ENCODE measurements at regions not wholly inside any gene's neighbourhood (a gene's known extent, or its start where the extent isn't known, plus 50 kb on each side); places are given as distances from the start of the nearest gene placed in this dataset.

DNA sequence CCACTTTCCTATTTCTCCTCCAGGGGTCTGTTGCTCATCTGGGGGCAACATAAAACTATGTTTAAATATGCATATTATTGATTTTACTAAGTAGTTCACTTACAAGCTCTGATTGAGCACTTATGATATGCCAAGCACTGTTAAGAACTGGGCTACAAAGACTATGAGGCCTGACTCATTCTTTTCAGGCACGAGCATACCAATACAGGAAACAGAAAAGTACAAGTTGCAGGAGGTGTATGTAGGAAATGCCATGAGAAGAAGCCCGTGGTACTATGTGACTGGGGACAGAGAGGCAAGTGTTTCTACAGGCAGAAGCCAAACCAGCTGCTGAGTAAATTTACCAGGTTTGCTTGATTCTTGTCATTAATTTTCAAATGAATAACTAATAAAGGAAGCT is 120.4 kb upstream of the PTGFR start:
- H3K27ac Mint-ChIP-seq = no peak overlapping the region
- DNase-seq = no peak
- no peaks in the 10 kb centered on the region for H3K27me3 Mint-ChIP-seq
- intact Hi-C loops (cut with DNase I, micrococcal nuclease) = no loop called here
- ChIA-PET CTCF (interaction anchor here (0.7 to 1.1 kb wide), 2 partner anchors 38 to 250 kb away, joined by 3 read pairs; no protein-coding TSS in a partner anchor), POLR2A (no interaction called here)
- H3K4me3 Mint-ChIP-seq = no peak overlapping the region
- no peaks in the 10 kb centered on the region for H3K9me3 Mint-ChIP-seq (ENCODE audit: low read depth)
- H3K4me1 Mint-ChIP-seq = no peaks in the 10 kb centered on the region
- no peaks in the 10 kb centered on the region for H3K36me3 Mint-ChIP-seq (ENCODE audit: low read depth)
- ATAC-seq = no peak

DNA sequence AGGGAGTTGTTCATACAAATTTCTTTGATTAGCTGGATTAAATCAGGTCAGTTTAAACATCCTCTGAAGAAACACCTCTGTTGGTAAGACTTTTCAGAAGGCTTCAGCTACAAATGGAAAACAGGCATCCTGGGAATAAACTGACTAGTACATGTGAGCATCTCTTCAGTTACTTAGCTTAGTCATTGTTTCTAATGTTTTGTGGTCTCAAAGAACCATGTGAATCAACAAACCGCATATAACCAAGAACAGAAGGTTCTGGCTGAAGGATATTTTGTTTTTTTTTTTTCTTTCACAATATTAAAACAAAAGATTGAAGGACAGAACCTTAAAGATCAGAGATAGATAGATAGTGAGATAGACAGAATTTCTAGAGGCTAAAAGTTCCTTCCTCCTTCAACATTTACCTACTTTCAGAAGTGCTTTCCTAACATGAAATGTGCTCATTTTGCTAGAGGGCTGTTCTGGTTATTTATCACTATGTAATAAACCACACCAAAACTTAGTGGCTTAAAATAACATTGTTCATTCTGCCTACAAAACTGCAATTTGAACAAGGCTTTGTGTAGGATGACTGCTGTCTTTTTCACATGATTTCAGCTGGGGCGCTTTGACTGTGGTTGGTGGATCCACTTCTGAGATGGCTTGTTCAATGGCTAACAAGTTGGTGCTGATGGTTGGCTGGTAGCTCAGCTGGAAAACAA is 119.8 kb upstream of the PTGFR start:
- CTCF ChIA-PET = interaction anchor here (0.7 to 1.1 kb wide), 2 partner anchors 38 to 250 kb away, joined by 3 read pairs; no protein-coding TSS in a partner anchor
- Mint-ChIP-seq H3K4me3 (no peak overlapping the region), H3K4me1 (no peaks in the 10 kb centered on the region), H3K27me3 (no peaks in the 10 kb centered on the region), H3K36me3 (ENCODE audit: low read depth) (no peaks in the 10 kb centered on the region), H3K9me3 (ENCODE audit: low read depth) (no peaks in the 10 kb centered on the region), H3K27ac (no peak overlapping the region)
- no peak for ATAC-seq
- POLR2A ChIA-PET = no interaction called here
- intact Hi-C loops (cut with DNase I, micrococcal nuclease) = no loop called here
- no peak for DNase-seq

DNA sequence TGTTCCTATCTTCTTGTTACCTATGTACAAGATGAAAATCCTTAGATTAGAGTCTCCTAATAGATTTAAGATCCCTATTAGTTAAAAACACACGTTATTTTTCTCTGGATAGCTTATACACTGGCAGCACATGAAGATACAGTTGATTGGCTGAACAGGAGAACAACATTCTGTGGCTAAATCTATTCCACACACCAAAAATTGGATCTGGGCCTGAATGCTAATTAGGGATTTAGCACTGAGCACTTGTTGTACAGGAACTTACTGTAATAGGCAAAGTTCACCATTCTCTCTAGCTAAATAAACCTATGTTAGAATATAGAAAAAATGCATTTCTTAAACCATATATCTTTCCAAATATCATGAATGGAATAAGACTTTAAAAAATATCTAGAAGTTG is 117.1 kb upstream of the PTGFR start:
- intact Hi-C loops (cut with DNase I, micrococcal nuclease) = no loop called here
- Mint-ChIP-seq H3K4me3 (no peak overlapping the region), H3K36me3 (ENCODE audit: low read depth) (no peaks in the 10 kb centered on the region), H3K4me1 (no peaks in the 10 kb centered on the region), H3K9me3 (ENCODE audit: low read depth) (no peaks in the 10 kb centered on the region), H3K27ac (no peak overlapping the region), H3K27me3 (no peaks in the 10 kb centered on the region)
- ATAC-seq = no peak
- no peak for DNase-seq
- POLR2A ChIA-PET = no interaction called here
- CTCF ChIA-PET = no interaction called here

DNA sequence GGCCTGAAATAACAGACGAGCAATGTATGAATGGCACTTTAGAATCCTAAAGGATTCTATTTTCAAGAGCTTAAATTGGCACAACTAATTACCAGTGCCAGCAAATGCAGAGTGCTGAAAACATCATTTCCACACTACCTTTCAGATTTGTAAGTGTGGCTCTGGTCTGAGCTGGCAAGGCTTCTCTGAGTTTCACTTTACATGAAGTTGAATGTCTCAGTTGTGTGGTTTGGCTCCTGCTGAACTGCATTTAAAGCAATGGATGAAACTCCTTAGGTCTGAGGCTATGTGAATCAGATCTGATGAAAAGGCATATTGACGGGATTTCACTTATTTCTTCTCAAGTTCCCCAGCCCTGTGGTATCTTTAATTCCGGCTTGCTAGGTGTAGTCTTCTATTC is 114.8 kb upstream of the PTGFR start:
- ATAC-seq (no peak), DNase-seq (no peak)
- no peaks in the 10 kb centered on the region for H3K36me3 Mint-ChIP-seq (ENCODE audit: low read depth)
- no peaks in the 10 kb centered on the region for H3K4me1 Mint-ChIP-seq
- intact Hi-C loops (cut with DNase I, micrococcal nuclease) = no loop called here
- POLR2A ChIA-PET = no interaction called here
- H3K4me3 Mint-ChIP-seq = no peak overlapping the region
- H3K9me3 Mint-ChIP-seq (ENCODE audit: low read depth) = no peaks in the 10 kb centered on the region
- no peak overlapping the region for H3K27ac Mint-ChIP-seq
- CTCF ChIA-PET = interaction anchor here (1.4 kb wide), 1 partner anchor 11 kb away, joined by 3 read pairs; no protein-coding TSS in a partner anchor
- no peaks in the 10 kb centered on the region for H3K27me3 Mint-ChIP-seq

DNA sequence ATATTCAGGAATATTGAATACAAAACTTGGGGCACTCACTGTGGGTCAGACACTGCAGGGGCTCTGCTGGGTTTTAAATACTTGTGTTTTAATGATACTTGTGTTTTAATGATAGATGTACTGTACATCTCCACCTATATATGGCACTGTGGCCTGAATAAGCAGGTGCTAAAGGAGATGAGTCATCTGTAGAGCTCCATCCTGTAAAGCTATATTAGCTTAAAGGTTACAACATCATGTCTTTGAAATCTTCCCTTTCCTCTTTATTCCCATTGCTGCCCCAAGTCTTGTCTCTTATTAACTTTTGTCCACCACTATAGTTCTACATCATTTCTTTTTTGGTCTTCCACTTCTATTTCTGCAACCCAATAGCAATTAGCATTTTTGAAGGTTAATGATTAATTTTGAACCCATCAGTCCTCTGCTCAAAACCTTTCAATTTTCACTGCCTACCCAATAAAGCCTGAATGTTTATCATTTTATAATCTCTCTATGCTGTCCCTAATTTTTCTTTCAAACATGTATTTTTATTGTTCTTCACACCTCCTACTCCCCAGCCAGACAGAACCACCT is 113.3 kb upstream of the PTGFR start:
- ATAC-seq = no peak
- intact Hi-C loops (cut with DNase I, micrococcal nuclease) = no loop called here
- no peak for DNase-seq
- ChIA-PET POLR2A (no interaction called here), CTCF (no interaction called here)
- H3K36me3 Mint-ChIP-seq (ENCODE audit: low read depth) = no peaks in the 10 kb centered on the region
- no peaks in the 10 kb centered on the region for H3K4me1 Mint-ChIP-seq
- no peaks in the 10 kb centered on the region for H3K9me3 Mint-ChIP-seq (ENCODE audit: low read depth)
- no peak overlapping the region for H3K4me3 Mint-ChIP-seq
- no peaks in the 10 kb centered on the region for H3K27me3 Mint-ChIP-seq
- no peak overlapping the region for H3K27ac Mint-ChIP-seq

DNA sequence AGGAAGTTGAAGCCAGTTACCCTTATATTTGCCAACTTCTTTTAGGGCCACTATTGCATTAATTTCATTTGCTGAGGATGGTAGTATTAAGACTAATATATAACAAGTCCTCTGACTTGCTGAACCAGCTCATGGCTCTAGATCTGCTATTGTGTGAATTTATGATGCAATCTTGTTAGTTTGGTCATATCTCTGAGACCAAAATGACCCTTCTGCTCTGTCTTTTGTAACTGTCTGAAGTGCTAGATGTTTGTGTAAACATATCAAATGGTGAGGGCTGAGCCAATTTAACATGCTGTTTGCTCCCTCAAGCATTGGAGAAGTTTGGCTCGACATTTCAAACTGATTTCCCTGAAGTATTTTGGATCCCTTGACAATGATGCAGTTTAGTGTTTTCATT is 106.9 kb upstream of the PTGFR start:
- DNase-seq = no peak
- H3K4me1 Mint-ChIP-seq = no peaks in the 10 kb centered on the region
- CTCF ChIA-PET = no interaction called here
- no peak for ATAC-seq
- no peaks in the 10 kb centered on the region for H3K36me3 Mint-ChIP-seq (ENCODE audit: low read depth)
- H3K4me3 Mint-ChIP-seq = no peak overlapping the region
- H3K9me3 Mint-ChIP-seq (ENCODE audit: low read depth) = no peaks in the 10 kb centered on the region
- H3K27me3 Mint-ChIP-seq = no peaks in the 10 kb centered on the region
- intact Hi-C loops (cut with DNase I, micrococcal nuclease) = no loop called here
- no peak overlapping the region for H3K27ac Mint-ChIP-seq
- POLR2A ChIA-PET = no interaction called here

DNA sequence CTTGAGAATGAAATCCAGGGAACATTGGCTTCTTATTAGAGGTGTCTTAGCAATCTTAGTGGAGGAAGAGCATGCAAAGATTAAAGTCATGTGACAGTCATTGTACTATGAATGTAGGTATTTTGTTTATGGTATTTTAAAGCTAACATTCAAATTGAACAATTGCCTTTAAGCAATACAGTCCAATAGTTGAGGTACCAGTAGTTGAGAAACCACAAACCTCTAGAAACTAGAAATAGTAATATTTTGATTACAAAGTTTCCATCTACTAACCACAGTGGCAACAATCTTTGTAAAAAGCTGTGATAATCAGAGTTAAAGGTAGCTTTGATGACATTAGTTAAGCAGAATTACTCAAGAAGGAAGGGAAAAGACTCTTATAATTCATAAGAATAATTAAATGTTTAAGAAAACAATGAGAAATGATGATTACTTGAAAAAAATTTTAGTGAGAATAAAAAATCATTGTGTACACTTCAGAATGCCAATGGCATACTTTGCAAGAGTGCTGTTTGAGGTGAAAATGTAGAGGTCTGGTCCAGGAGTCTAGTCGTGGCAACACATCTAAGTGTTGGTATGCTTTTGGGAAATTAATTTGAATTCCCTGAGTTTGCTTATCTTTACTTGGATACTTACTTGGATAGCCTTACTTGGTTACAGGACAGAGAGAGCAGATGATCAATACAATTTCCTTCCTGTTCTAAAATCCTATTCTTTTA is 104.9 kb upstream of the PTGFR start:
- H3K27ac Mint-ChIP-seq = no peak overlapping the region

DNA sequence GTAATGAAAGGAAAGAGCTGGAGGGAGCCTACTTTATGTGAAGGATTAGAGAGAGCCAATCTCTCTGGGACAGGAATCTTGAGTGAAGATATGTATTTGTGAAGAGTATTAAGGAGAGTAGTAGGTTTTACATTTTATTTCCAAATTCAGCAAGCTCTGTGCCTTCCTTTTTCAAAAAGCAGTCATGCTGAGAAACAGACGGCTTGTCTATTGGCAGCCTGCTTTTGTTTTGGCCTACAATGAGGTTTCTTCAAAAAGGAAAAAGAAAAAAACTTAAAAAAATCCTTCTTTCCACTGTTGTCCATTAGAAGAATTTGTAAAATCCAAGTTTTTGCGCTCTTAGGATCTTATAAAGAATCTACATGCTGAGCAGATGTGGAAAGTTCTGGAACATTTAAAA is 103.6 kb upstream of the PTGFR start:
- Mint-ChIP-seq H3K27ac (no peak overlapping the region), H3K36me3 (ENCODE audit: low read depth) (no peaks in the 10 kb centered on the region), H3K27me3 (no peaks in the 10 kb centered on the region), H3K4me1 (no peaks in the 10 kb centered on the region), H3K4me3 (no peak overlapping the region), H3K9me3 (ENCODE audit: low read depth) (no peaks in the 10 kb centered on the region)
- DNase-seq = no peak
- POLR2A ChIA-PET = no interaction called here
- CTCF ChIA-PET = interaction anchor here (1.6 kb wide), 1 partner anchor 53 kb away, joined by 5 read pairs; no protein-coding TSS in a partner anchor
- no peak for ATAC-seq
- intact Hi-C loops (cut with DNase I, micrococcal nuclease) = no loop called here

More for the DNA sequence above, 104.9 kb upstream of the PTGFR start:
- ChIA-PET POLR2A (no interaction called here), CTCF (interaction anchor here (0.7 to 1.6 kb wide), 3 partner anchors 52 to 908 kb away, joined by 3 to 5 read pairs (median 3); no protein-coding TSS in a partner anchor)
- Mint-ChIP-seq H3K4me3 (no peak overlapping the region), H3K36me3 (ENCODE audit: low read depth) (no peaks in the 10 kb centered on the region), H3K9me3 (ENCODE audit: low read depth) (no peaks in the 10 kb centered on the region), H3K27me3 (no peaks in the 10 kb centered on the region), H3K4me1 (no peaks in the 10 kb centered on the region)
- ATAC-seq (no peak), DNase-seq (no peak)
- intact Hi-C loops (cut with DNase I, micrococcal nuclease) = no loop called here

DNA sequence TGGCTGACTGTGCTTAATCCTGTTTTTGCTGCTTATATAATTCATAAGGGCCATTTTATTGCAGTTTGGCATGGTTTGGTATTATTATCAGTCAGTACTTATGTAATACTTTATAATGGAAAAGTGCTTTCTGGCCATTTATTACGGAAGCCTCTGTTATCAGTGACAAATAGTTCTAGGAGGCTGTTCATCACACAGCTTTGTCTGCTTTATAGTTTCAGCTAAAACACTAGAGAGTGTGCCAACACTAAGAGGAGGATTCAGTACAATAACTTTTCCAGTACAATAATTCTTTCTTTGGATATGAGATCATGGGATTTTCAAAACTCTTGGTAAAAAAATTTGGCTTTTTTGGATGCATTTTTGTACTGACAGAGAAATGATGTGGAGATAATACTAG is 102.9 kb upstream of the PTGFR start:
- Mint-ChIP-seq H3K9me3 (ENCODE audit: low read depth) (no peaks in the 10 kb centered on the region), H3K27ac (no peak overlapping the region), H3K4me3 (no peak overlapping the region), H3K36me3 (ENCODE audit: low read depth) (no peaks in the 10 kb centered on the region), H3K27me3 (no peaks in the 10 kb centered on the region), H3K4me1 (no peaks in the 10 kb centered on the region)
- DNase-seq (no peak), ATAC-seq (no peak)
- intact Hi-C loops (cut with DNase I, micrococcal nuclease) = no loop called here
- POLR2A ChIA-PET = no interaction called here
- CTCF ChIA-PET = no interaction called here

DNA sequence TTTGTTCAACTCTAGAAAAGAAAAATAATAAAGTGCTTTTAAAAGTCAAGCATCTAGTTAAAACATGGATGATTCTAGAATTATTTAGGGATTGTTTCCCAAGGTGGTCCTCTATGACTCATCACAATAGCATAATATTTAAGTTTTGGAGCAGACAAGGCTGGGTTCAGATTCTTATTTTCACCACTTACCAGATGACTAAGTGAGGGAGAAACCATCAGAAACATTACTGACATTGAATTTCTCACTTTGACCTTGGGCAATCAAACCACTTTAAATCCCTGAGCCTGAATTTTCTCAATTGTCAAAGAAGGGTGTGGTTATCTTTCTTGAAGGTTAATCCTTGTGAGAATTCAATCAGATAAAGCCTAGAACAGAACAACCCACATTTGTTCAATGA is 102.5 kb upstream of the PTGFR start:
- CTCF ChIA-PET = no interaction called here

DNA sequence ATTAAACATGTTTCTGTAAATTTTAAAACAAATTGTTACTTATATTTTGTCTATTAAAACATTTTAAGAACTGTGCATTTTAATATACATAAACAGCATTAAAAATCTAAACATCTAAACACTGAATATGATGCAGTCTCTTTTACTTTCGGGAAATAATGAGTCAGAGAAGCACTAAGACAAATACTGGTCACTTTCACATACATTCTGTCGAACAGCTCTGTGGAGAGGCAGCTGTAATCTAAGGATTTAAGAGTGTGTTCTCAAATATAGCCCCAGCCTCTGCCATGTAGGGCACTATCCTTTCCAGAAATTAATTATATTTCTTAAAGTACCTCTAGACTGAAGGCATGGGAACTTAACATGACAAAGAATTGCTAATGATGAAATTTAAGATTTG is 89.6 kb upstream of the PTGFR start:
- Mint-ChIP-seq H3K4me3 (no peak overlapping the region), H3K36me3 (ENCODE audit: low read depth) (no peaks in the 10 kb centered on the region), H3K4me1 (no peaks in the 10 kb centered on the region), H3K27me3 (peaks cover 4% of the 10 kb centered on the region), H3K27ac (no peak overlapping the region), H3K9me3 (ENCODE audit: low read depth) (no peaks in the 10 kb centered on the region)
- DNase-seq = no peak
- intact Hi-C loops (cut with DNase I, micrococcal nuclease) = no loop called here
- ATAC-seq = no peak
- ChIA-PET POLR2A (no interaction called here), CTCF (no interaction called here)

More for the DNA sequence above, 102.5 kb upstream of the PTGFR start:
- no peaks in the 10 kb centered on the region for H3K36me3 Mint-ChIP-seq (ENCODE audit: low read depth)
- no peak overlapping the region for H3K4me3 Mint-ChIP-seq
- H3K4me1 Mint-ChIP-seq = no peaks in the 10 kb centered on the region
- ATAC-seq (no peak), DNase-seq (no peak)
- no peak overlapping the region for H3K27ac Mint-ChIP-seq
- intact Hi-C loops (cut with DNase I, micrococcal nuclease) = no loop called here
- H3K9me3 Mint-ChIP-seq (ENCODE audit: low read depth) = no peaks in the 10 kb centered on the region
- no peaks in the 10 kb centered on the region for H3K27me3 Mint-ChIP-seq
- POLR2A ChIA-PET = no interaction called here

DNA sequence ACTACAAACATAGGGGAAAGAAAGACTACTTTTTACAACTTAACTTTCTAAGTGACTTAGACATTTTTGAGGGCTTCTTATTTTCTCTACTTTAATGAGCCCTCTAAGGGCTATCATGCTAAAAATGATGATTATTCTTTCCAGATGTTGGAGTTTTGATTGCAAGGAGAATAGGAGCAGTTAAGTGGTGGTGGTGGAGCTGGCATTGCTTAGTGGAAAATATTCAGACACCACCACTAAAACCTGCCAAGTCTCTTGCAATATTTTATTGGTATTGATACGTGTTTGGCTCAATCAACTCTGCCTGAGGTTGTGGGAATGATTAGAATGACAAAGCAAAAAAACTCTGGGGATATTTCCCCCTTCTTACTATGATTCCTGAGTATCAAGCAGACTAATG is 82.6 kb upstream of the PTGFR start:
- Mint-ChIP-seq H3K4me3 (no peak overlapping the region), H3K9me3 (ENCODE audit: low read depth) (peaks cover 2% of the 10 kb centered on the region), H3K27ac (no peak overlapping the region), H3K27me3 (peaks cover 4% of the 10 kb centered on the region), H3K4me1 (no peaks in the 10 kb centered on the region), H3K36me3 (ENCODE audit: low read depth) (no peaks in the 10 kb centered on the region)
- ATAC-seq (no peak), DNase-seq (no peak)
- POLR2A ChIA-PET = no interaction called here
- intact Hi-C loops (cut with DNase I, micrococcal nuclease) = no loop called here
- CTCF ChIA-PET = interaction anchor here (0.6 kb wide), 1 partner anchor 23 kb away, joined by 4 read pairs; no protein-coding TSS in a partner anchor

Data from activated CD4-positive, alpha-beta T cell treated with anti-CD3 and anti-CD28 coated beads for 36 hours (primary cell).